BJ (cell line): ENCODE measurements at regions not wholly inside any gene's neighbourhood (a gene's known extent, or its start where the extent isn't known, plus 50 kb on each side); places are given as distances from the start of the nearest gene placed in this dataset.

Experiments used
- CTCF ChIA-PET: fragments of 350-600 bp; formaldehyde crosslinking; extraction: SDS; loops from one replicate; lab custom pipeline; 2021; ENCODE audit warnings: antibody characterized with exemption, inconsistent platforms; lab: Yijun Ruan, JAX
- POLR2A ChIA-PET: fragments of 300-600 bp; sonication (Branson Sonifier 250); formaldehyde crosslinking; extraction: SDS; loops from one replicate; lab custom pipeline; 2021; ENCODE audit warnings: antibody characterized with exemption; lab: Charles Lee
- DNase-seq: peaks from one replicate; pipeline ENCODE4 v3.0.0-alpha.2; 2011; ENCODE audit warnings: low read depth
- H3K27me3 ChIP-seq: 2 replicates; pipeline ENCODE4 v1.6.0; 2011; ENCODE audit warnings: low read length; ENCODE audit not compliant: control insufficient read depth, insufficient read depth
- H3K36me3 ChIP-seq: 2 replicates; pipeline ENCODE4 v1.5.1; 2011; ENCODE audit warnings: low read length; ENCODE audit not compliant: control insufficient read depth, insufficient read depth
- H3K4me3 ChIP-seq: 2 replicates; pipeline ENCODE4 v1.5.1; 2011; ENCODE audit warnings: low read depth, mild to moderate bottlenecking, control low read depth, low read length
- CTCF ChIP-seq: IDR thresholded peaks from 2 replicates; pipeline ENCODE4 v1.5.1; 2011; ENCODE audit warnings: low read depth, mild to moderate bottlenecking, control low read depth, inconsistent platforms, low read length, moderate library complexity; ENCODE audit not compliant: insufficient read depth

GRCh38 chr5:109594217-109594616 is 95.5 kb upstream of the MAN2A1 start:
- POLR2A ChIA-PET, result no interaction called here

GRCh38 chr5:109590799-109591198 is 98.9 kb upstream of the MAN2A1 start:
- Histone ChIP-seq H3K4me3 (no peak overlapping the region), H3K36me3 (no peaks in the 10 kb centered on the region), H3K27me3 (no peaks in the 10 kb centered on the region)
- ChIA-PET POLR2A (no interaction called here), CTCF (no interaction called here)
- no peak for DNase-seq
- TF ChIP-seq CTCF, result no peak

More at GRCh38 chr5:109594217-109594616, 95.5 kb upstream of the MAN2A1 start:
- Histone ChIP-seq H3K4me3 (no peak overlapping the region), H3K27me3 (no peaks in the 10 kb centered on the region), H3K36me3 (no peaks in the 10 kb centered on the region)
- TF ChIP-seq CTCF, result no peak
- CTCF ChIA-PET, result no interaction called here
- no peak for DNase-seq

GRCh38 chr5:109589986-109590385 is 99.7 kb upstream of the MAN2A1 start:
- ChIA-PET CTCF (interaction anchor here (0.9 kb wide), 1 partner anchor 798 kb away, joined by 3 read pairs; no protein-coding TSS in a partner anchor), POLR2A (no interaction called here)
- H3K36me3 ChIP-seq, result no peaks in the 10 kb centered on the region
- TF ChIP-seq CTCF, result no peak
- no peaks in the 10 kb centered on the region for H3K27me3 ChIP-seq
- no peak overlapping the region for H3K4me3 ChIP-seq
- no peak for DNase-seq

- TF ChIP-seq CTCF, result no peak
- POLR2A ChIA-PET, result no interaction called here
- Histone ChIP-seq H3K36me3 (no peaks in the 10 kb centered on the region), H3K27me3 (no peaks in the 10 kb centered on the region), H3K4me3 (no peak overlapping the region)
- no peak for DNase-seq
- CTCF ChIA-PET, result no interaction called here
Measured at GRCh38 chr5:109589239-109589638, 100.5 kb upstream of the MAN2A1 start.

GRCh38 chr5:109588281-109589035 is 101.3 kb upstream of the MAN2A1 start:
- ChIA-PET POLR2A (no interaction called here), CTCF (no interaction called here)
- Histone ChIP-seq H3K36me3 (no peaks in the 10 kb centered on the region), H3K27me3 (no peaks in the 10 kb centered on the region), H3K4me3 (no peak overlapping the region)
- no peak for TF ChIP-seq CTCF
- DNase-seq, result no peak
